ENCODE measurements at regions not wholly inside any gene's neighbourhood (a gene's known extent, or its start where the extent isn't known, plus 50 kb on each side); places are given as distances from the start of the nearest gene placed in this dataset.
"Not testable (repeated sequence)": the region's sequence is repeated elsewhere in the genome, so short reads cannot be mapped to it uniquely, and the experiment has no call there.

DNA sequence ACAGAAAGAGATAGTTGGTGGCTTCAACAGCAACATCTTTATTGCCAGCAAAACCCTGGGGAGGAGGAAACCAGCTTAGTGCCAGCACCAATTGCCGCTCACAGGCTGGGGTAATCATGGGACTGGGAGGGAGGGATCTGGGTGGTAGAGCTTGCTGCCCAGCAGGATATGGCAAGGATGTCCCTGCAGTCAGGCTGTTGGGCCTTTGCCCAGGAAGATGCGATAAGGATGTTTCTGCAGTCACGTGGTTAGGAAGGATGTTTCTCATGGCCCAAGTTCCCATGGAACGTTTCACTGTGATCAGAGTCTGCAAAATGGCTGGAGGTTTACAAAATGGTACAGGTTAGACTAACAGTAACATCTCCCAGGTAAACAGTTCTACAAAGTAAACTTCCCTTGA is 443.5 kb downstream of the TUBA3C start:
- TF ChIP-seq, protein P1, sequence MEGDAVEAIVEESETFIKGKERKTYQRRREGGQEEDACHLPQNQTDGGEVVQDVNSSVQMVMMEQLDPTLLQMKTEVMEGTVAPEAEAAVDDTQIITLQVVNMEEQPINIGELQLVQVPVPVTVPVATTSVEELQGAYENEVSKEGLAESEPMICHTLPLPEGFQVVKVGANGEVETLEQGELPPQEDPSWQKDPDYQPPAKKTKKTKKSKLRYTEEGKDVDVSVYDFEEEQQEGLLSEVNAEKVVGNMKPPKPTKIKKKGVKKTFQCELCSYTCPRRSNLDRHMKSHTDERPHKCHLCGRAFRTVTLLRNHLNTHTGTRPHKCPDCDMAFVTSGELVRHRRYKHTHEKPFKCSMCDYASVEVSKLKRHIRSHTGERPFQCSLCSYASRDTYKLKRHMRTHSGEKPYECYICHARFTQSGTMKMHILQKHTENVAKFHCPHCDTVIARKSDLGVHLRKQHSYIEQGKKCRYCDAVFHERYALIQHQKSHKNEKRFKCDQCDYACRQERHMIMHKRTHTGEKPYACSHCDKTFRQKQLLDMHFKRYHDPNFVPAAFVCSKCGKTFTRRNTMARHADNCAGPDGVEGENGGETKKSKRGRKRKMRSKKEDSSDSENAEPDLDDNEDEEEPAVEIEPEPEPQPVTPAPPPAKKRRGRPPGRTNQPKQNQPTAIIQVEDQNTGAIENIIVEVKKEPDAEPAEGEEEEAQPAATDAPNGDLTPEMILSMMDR (IDR thresholded peaks at IDR 0.05): not testable (repeated sequence)
- TF ChIP-seq POLR2A, EP300 (IDR thresholded peaks at IDR 0.05): not testable (repeated sequence)

All from tibial nerve (tissue), 4 donors.